ENCODE measurements at regions not wholly inside any gene's neighbourhood (a gene's known extent, or its start where the extent isn't known, plus 50 kb on each side); places are given as distances from the start of the nearest gene placed in this dataset.

DNA sequence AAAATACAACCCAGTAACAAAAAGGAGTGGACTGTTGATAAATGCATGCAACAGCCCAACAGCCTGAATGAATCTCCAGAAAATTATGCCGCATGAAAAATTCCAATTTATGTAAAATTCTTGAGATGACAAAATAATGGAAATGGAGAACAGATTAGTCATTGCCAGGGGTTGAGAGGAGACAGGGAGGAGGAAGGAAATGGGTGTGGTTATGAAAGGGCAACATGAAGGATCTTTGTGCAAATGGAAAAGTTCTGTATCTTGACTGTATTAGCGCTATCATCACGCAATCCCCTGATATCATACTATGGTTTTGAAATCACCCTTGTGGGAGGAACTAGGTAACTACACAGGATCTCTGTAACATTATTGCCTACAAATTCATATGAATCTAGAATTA lies 1058.3 kb upstream of the RBFOX1 start:
- TF ChIP-seq POLR2A (IDR thresholded peaks at IDR 0.05; ENCODE audit: low read depth, low read length) = no peak
- TF ChIP-seq POLR2AphosphoS5 (IDR thresholded peaks at IDR 0.05; ENCODE audit: low read depth, low read length) = no peak

All from GM12892 (cell line).